Endodermal cell (in vitro differentiated cells): ENCODE measurements at regions not wholly inside any gene's neighbourhood (a gene's known extent, or its start where the extent isn't known, plus 50 kb on each side); places are given as distances from the start of the nearest gene placed in this dataset.

Experiments used
- DNase-seq: peaks from one replicate; pipeline ENCODE4 v3.0.0-alpha.2; 2017
- H3K27ac ChIP-seq: 2 replicates; pipeline ENCODE4 v1.5.1; 2013; ENCODE audit warnings: mild to moderate bottlenecking, low read depth, low read length, moderate library complexity
- H3K27me3 ChIP-seq: 2 replicates; pipeline ENCODE4 v1.6.1; 2013; ENCODE audit warnings: mild to moderate bottlenecking, low read length, moderate library complexity; ENCODE audit not compliant: insufficient read depth, control insufficient read depth, poor library complexity, severe bottlenecking
- H3K36me3 ChIP-seq: 2 replicates; pipeline ENCODE4 v1.7.0; 2013; ENCODE audit warnings: mild to moderate bottlenecking, low read length, moderate library complexity; ENCODE audit not compliant: control insufficient read depth, insufficient read depth
- H3K4me1 ChIP-seq: one replicate; pipeline ENCODE4 v1.7.0; 2013; ENCODE audit warnings: low read length; ENCODE audit not compliant: control insufficient read depth, insufficient read depth
- H3K4me3 ChIP-seq: 2 replicates; pipeline ENCODE4 v1.5.1; 2013; ENCODE audit warnings: mild to moderate bottlenecking, low read length, moderate library complexity
- H3K9ac ChIP-seq: 2 replicates; pipeline ENCODE4 v1.6.1; 2013; ENCODE audit warnings: mild to moderate bottlenecking, low read length, moderate library complexity; ENCODE audit not compliant: poor library complexity, severe bottlenecking; ENCODE audit errors: extremely low read depth
- H3K9me3 ChIP-seq: 2 replicates; pipeline ENCODE4 v1.6.1; 2013; ENCODE audit warnings: mild to moderate bottlenecking, low read length, moderate library complexity; ENCODE audit not compliant: control insufficient read depth
- H3K27ac Mint-ChIP-seq: 2 replicates; pipeline ENCODE4 v1.8.0; 2020; ENCODE audit warnings: mixed read lengths
- H3K27me3 Mint-ChIP-seq: 2 replicates; pipeline ENCODE4 v1.8.0; 2021; ENCODE audit warnings: mild to moderate bottlenecking, mixed read lengths; ENCODE audit not compliant: insufficient read depth
- H3K36me3 Mint-ChIP-seq: 2 replicates; pipeline ENCODE4 v1.8.0; 2020; ENCODE audit warnings: low read depth, mixed read lengths
- H3K4me1 Mint-ChIP-seq: 2 replicates; pipeline ENCODE4 v1.8.0; 2020; ENCODE audit warnings: mixed read lengths
- H3K4me3 Mint-ChIP-seq: 2 replicates; pipeline ENCODE4 v1.8.0; 2020; ENCODE audit warnings: mild to moderate bottlenecking, moderate library complexity, mixed read lengths
- H3K9me3 Mint-ChIP-seq: 2 replicates; pipeline ENCODE4 v1.8.0; 2020; ENCODE audit warnings: mild to moderate bottlenecking, mixed read lengths
- WGBS, 2 experiments: methylation state at CpG; one replicate each; pipeline versions ENCODE4 v1.1.5 to v1.1.7; 2013; ENCODE audit warnings: missing lambda C conversion rate in 2 of 2, mixed read lengths in 1 of 2; ENCODE audit not compliant: insufficient coverage in 1 of 2, insufficient read length in 1 of 2; 5-methylcytosine and 5-hydroxymethylcytosine counted together
- TF ChIP-seq, protein P1 (sequence below): fragments of 200-600 bp; sonication (generic); conservative IDR thresholded peaks from 2 replicates; pipeline ENCODE4 v1.5.0; 2021; ENCODE audit warnings: antibody characterized with exemption, mild to moderate bottlenecking

DNA sequence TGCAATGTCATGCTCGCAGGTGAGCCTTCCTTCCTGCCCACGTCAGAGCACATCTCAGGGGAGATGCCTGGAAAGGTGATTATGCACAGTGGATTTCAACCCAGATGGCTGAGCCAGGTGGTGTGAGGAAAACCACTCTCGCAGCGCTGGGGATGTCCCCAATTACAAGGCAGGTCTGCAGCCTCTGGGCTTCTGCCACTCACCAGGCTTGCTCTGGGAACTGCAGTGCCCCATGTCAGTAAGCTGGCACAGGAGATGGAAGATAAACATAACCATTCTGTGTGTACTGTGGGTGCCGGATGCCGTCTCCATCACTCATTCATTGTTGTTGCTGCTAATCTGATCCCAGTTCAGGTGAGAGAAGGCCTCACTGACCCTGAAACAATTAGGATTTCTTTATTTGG, 222.9 kb upstream of the PITRM1 start:
- no peaks in the 10 kb centered on the region for H3K27me3 ChIP-seq
- H3K36me3 ChIP-seq, result no peaks in the 10 kb centered on the region
- no peak overlapping the region for H3K27ac ChIP-seq
- no peak overlapping the region for H3K4me3 ChIP-seq
- peaks cover 2% of the 10 kb centered on the region for H3K36me3 Mint-ChIP-seq
- no peak overlapping the region for H3K9ac ChIP-seq
- H3K4me1 Mint-ChIP-seq, result peaks cover 15% of the 10 kb centered on the region
- H3K27me3 Mint-ChIP-seq, result no peaks in the 10 kb centered on the region
- no peak overlapping the region for H3K4me3 Mint-ChIP-seq
- H3K9me3 ChIP-seq, result peaks cover 9% of the 10 kb centered on the region
- no peak for DNase-seq
- 90 to 92% methylated on average over 6 of the region's 6 CpGs for WGBS, 2 experiments
- H3K4me1 ChIP-seq, result no peaks in the 10 kb centered on the region
- H3K27ac Mint-ChIP-seq, result no peak overlapping the region
- TF ChIP-seq, protein P1, sequence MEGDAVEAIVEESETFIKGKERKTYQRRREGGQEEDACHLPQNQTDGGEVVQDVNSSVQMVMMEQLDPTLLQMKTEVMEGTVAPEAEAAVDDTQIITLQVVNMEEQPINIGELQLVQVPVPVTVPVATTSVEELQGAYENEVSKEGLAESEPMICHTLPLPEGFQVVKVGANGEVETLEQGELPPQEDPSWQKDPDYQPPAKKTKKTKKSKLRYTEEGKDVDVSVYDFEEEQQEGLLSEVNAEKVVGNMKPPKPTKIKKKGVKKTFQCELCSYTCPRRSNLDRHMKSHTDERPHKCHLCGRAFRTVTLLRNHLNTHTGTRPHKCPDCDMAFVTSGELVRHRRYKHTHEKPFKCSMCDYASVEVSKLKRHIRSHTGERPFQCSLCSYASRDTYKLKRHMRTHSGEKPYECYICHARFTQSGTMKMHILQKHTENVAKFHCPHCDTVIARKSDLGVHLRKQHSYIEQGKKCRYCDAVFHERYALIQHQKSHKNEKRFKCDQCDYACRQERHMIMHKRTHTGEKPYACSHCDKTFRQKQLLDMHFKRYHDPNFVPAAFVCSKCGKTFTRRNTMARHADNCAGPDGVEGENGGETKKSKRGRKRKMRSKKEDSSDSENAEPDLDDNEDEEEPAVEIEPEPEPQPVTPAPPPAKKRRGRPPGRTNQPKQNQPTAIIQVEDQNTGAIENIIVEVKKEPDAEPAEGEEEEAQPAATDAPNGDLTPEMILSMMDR, result no peak
- H3K9me3 Mint-ChIP-seq, result peaks cover 10% of the 10 kb centered on the region

DNA sequence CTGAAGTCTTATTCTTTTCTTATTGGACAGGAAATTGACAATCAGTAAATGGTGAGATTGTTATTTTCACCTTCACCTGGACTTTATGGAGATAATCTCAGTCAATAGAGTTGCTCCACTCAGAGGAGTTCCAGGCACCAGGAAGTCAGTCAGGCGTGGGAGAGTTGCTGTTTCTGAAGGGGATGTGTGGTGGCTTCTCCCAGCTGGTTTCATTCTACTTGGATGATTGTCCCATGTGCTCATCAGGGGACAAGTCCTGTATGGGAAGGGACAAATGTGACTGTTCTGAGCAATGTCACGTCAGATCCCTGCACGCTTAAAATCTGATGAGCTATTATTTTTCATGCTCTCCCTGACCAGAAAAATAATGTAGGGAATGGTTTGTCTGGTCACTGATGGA, 222.5 kb upstream of the PITRM1 start:
- Histone ChIP-seq H3K4me3 (no peak overlapping the region), H3K9me3 (peaks cover 9% of the 10 kb centered on the region), H3K36me3 (no peaks in the 10 kb centered on the region), H3K4me1 (no peaks in the 10 kb centered on the region), H3K9ac (no peak overlapping the region), H3K27me3 (no peaks in the 10 kb centered on the region), H3K27ac (no peak overlapping the region)
- Mint-ChIP-seq H3K27ac (no peak overlapping the region), H3K27me3 (no peaks in the 10 kb centered on the region), H3K4me1 (peaks cover 15% of the 10 kb centered on the region), H3K36me3 (peaks cover 2% of the 10 kb centered on the region), H3K4me3 (no peak overlapping the region), H3K9me3 (peaks cover 10% of the 10 kb centered on the region)
- TF ChIP-seq, protein P1, result no peak
- WGBS, 2 experiments, result 87 to 92% methylated on average over 2 to 3 of the region's 3 CpGs
- no peak for DNase-seq

DNA sequence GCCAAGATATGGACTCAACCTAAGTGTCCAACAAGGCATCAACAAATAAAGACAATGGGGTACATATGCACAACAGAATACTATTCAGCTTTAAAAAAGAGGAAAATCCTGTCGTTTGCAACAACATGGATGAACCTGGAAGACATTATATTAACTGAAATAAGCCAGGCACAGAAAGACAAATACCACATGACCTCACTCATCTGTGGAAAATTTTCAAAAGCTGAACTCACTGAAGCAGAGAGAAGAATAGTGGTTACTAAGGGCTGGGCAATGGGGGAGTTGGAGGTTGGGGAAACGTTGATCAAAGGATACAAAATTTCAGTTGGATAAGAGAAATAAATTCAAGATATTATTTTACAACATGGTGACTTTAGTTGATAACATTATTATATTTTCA, 221.4 kb upstream of the PITRM1 start:
- H3K4me1 ChIP-seq, result no peaks in the 10 kb centered on the region
- peaks cover 10% of the 10 kb centered on the region for H3K9me3 Mint-ChIP-seq
- TF ChIP-seq, protein P1, result no peak
- no peaks in the 10 kb centered on the region for H3K27me3 Mint-ChIP-seq
- no peak overlapping the region for H3K4me3 ChIP-seq
- peaks cover 2% of the 10 kb centered on the region for H3K36me3 Mint-ChIP-seq
- H3K27ac Mint-ChIP-seq, result no peak overlapping the region
- peaks cover 9% of the 10 kb centered on the region for H3K9me3 ChIP-seq
- H3K36me3 ChIP-seq, result no peaks in the 10 kb centered on the region
- no peak overlapping the region for H3K9ac ChIP-seq
- WGBS, 2 experiments, result 100% methylated on average over 2 of the region's 2 CpGs; no CpG with 5 or more reads in 1 of the 2 experiments
- DNase-seq, result no peak
- H3K27me3 ChIP-seq, result no peaks in the 10 kb centered on the region
- H3K4me1 Mint-ChIP-seq, result peaks cover 12% of the 10 kb centered on the region
- no peak overlapping the region for H3K4me3 Mint-ChIP-seq
- H3K27ac ChIP-seq, result no peak overlapping the region
